IMR-90 (cell line): ENCODE measurements at regions not wholly inside any gene's neighbourhood (a gene's known extent, or its start where the extent isn't known, plus 50 kb on each side); places are given as distances from the start of the nearest gene placed in this dataset.

Source experiments
- ATAC-seq: fragments of 200-7000 bp; cut with Tn5 transposase; 2 replicates; pipeline ENCODE4 v1.9.1; 2020; ENCODE audit warnings: low read depth, mild to moderate bottlenecking, moderate library complexity
- BruUV-seq: library from RNA; stranded (reverse); fragments of 400-500 nt; replicated peaks from 2 replicates; lab custom pipeline; 2021; lab: Mats Ljungman, UMichigan
- CTCF ChIA-PET: fragments of 300-600 bp; formaldehyde crosslinking; extraction: SDS; loops from one replicate; lab custom pipeline; 2021; ENCODE audit warnings: antibody characterized with exemption; lab: Yijun Ruan, JAX
- POLR2A ChIA-PET: fragments of 300-600 bp; sonication (Branson Sonifier 250); formaldehyde crosslinking; loops from one replicate; lab custom pipeline; 2022; ENCODE audit warnings: antibody characterized with exemption; ENCODE audit not compliant: unreplicated experiment; lab: Charles Lee
- DNase-seq: peaks from one replicate; pipeline ENCODE4 v3.0.0; 2013
- H2AFZ ChIP-seq: replicated peaks from 2 replicates; pipeline ENCODE3; 2013; ENCODE audit warnings: low read length, mild to moderate bottlenecking; ENCODE audit not compliant: poor library complexity
- H2AK5ac ChIP-seq: 2 replicates; pipeline ENCODE4 v1.6.1; 2013; ENCODE audit warnings: low read depth, low read length, inconsistent platforms
- H2AK9ac ChIP-seq: replicated peaks from 2 replicates; pipeline ENCODE3; 2013; ENCODE audit warnings: mild to moderate bottlenecking, low read depth, low read length, moderate library complexity; ENCODE audit not compliant: poor library complexity
- H2BK120ac ChIP-seq: 2 replicates; pipeline ENCODE4 v1.6.1; 2013; ENCODE audit warnings: low read depth, low read length, inconsistent platforms
- H2BK15ac ChIP-seq: 3 replicates; pipeline ENCODE4 v1.6.1; 2013; ENCODE audit warnings: low read depth, low read length, inconsistent platforms
- H2BK20ac ChIP-seq: 2 replicates; pipeline ENCODE4 v1.6.1; 2013; ENCODE audit warnings: low read depth, mild to moderate bottlenecking, inconsistent platforms, low read length, moderate library complexity
- H2BK5ac ChIP-seq: 2 replicates; pipeline ENCODE4 v1.6.1; 2013; ENCODE audit warnings: mild to moderate bottlenecking, low read depth, low read length, inconsistent platforms; ENCODE audit not compliant: poor library complexity, severe bottlenecking
- H3K14ac ChIP-seq: replicated peaks from 2 replicates; pipeline ENCODE4 v1.6.1; 2013; ENCODE audit warnings: low read depth, low read length, inconsistent platforms
- H3K18ac ChIP-seq: 2 replicates; pipeline ENCODE4 v1.6.1; 2013; ENCODE audit warnings: low read depth, low read length, control low read depth
- H3K23ac ChIP-seq: 2 replicates; pipeline ENCODE4 v1.6.1; 2013; ENCODE audit warnings: low read depth, low read length, inconsistent platforms
- H3K27ac ChIP-seq: 2 replicates; pipeline ENCODE4 v1.5.1; 2013; ENCODE audit warnings: mild to moderate bottlenecking, control low read depth, low read length; ENCODE audit not compliant: insufficient read depth
- H3K27me3 ChIP-seq: 2 replicates; pipeline ENCODE4 v1.6.1; 2013; ENCODE audit warnings: low read length; ENCODE audit not compliant: control insufficient read depth, insufficient read depth
- H3K36me3 ChIP-seq: 2 replicates; pipeline ENCODE4 v1.6.1; 2013; ENCODE audit warnings: low read length, mixed read lengths; ENCODE audit not compliant: control insufficient read depth, insufficient read depth
- H3K4ac ChIP-seq: 2 replicates; pipeline ENCODE4 v1.6.1; 2013; ENCODE audit warnings: low read depth, low read length, inconsistent platforms
- H3K4me1 ChIP-seq: 2 replicates; pipeline ENCODE4 v1.6.1; 2013; ENCODE audit warnings: low read length, mixed read lengths; ENCODE audit not compliant: control insufficient read depth, insufficient read depth
- H3K4me2 ChIP-seq: 2 replicates; pipeline ENCODE4 v1.6.1; 2013; ENCODE audit warnings: low read depth, mild to moderate bottlenecking, control low read depth, low read length, moderate library complexity
- H3K4me3 ChIP-seq: 2 replicates; pipeline ENCODE4 v1.5.1; 2013; ENCODE audit warnings: low read depth, mild to moderate bottlenecking, control low read depth, low read length, moderate library complexity; ENCODE audit not compliant: insufficient read depth
- H3K56ac ChIP-seq: 2 replicates; pipeline ENCODE4 v1.6.1; 2013; ENCODE audit warnings: low read length, inconsistent platforms; ENCODE audit not compliant: insufficient read depth; ENCODE audit errors: extremely low read depth
- H3K79me1 ChIP-seq, 2 experiments: 2 replicates each; pipeline ENCODE4 v1.6.1; 2013; ENCODE audit warnings: low read length in 2 of 2, inconsistent platforms in 1 of 2, low read depth in 1 of 2
- H3K9ac ChIP-seq: 2 replicates; pipeline ENCODE4 v1.6.1; 2013; ENCODE audit warnings: low read depth, low read length, control low read depth
- H3K9me1 ChIP-seq: 2 replicates; pipeline ENCODE4 v1.6.1; 2013; ENCODE audit warnings: low read length, inconsistent platforms; ENCODE audit not compliant: insufficient read depth
- H3K9me3 ChIP-seq: 2 replicates; pipeline ENCODE4 v1.6.1; 2013; ENCODE audit warnings: low read length; ENCODE audit not compliant: control insufficient read depth, insufficient read depth
- H4K20me1 ChIP-seq: 2 replicates; pipeline ENCODE4 v1.6.1; 2013; ENCODE audit warnings: low read length, inconsistent platforms; ENCODE audit not compliant: insufficient read depth
- H4K5ac ChIP-seq: 2 replicates; pipeline ENCODE4 v1.6.1; 2013; ENCODE audit warnings: mild to moderate bottlenecking, low read depth, low read length, control low read depth
- H4K8ac ChIP-seq, 2 experiments: 2 replicates each; pipeline ENCODE4 v1.6.1; 2013; ENCODE audit warnings: low read depth in 2 of 2, low read length in 2 of 2, control low read depth in 1 of 2, inconsistent platforms in 1 of 2
- H4K91ac ChIP-seq: 2 replicates; pipeline ENCODE4 v1.6.1; 2013; ENCODE audit warnings: low read depth, low read length, inconsistent platforms; ENCODE audit not compliant: insufficient read depth
- BHLHE40 ChIP-seq: fragments of 150-350 bp; IDR thresholded peaks from 2 replicates; pipeline ENCODE4 v1.6.1; 2016; ENCODE audit warnings: mild to moderate bottlenecking, low read depth, low read length
- CHD1 ChIP-seq: IDR thresholded peaks from 2 replicates; pipeline ENCODE4 v1.6.1; 2012; ENCODE audit warnings: low read depth, low read length, improper control_type of control experiment
- CTCF ChIP-seq: conservative IDR thresholded peaks from 2 replicates; pipeline ENCODE4 v1.5.1; 2012; ENCODE audit warnings: mild to moderate bottlenecking, low read depth, low read length, improper control_type of control experiment
- ELK1 ChIP-seq: fragments of 150-350 bp; IDR thresholded peaks from 2 replicates; pipeline ENCODE4 v1.6.1; 2016; ENCODE audit warnings: low read depth, mild to moderate bottlenecking, low read length, moderate library complexity, borderline replicate concordance
- FOS ChIP-seq: fragments of 150-350 bp; IDR thresholded peaks from 2 replicates; pipeline ENCODE4 v1.6.1; 2016; ENCODE audit warnings: low read depth, low read length
- MAFK ChIP-seq: IDR thresholded peaks from 2 replicates; pipeline ENCODE4 v1.6.1; 2012; ENCODE audit warnings: low read depth, low read length, improper control_type of control experiment
- MAZ ChIP-seq: IDR thresholded peaks from 2 replicates; pipeline ENCODE4 v1.6.1; 2012; ENCODE audit warnings: low read depth, mild to moderate bottlenecking, low read length, improper control_type of control experiment, moderate library complexity, borderline replicate concordance
- MXI1 ChIP-seq: IDR thresholded peaks from 2 replicates; pipeline ENCODE4 v1.6.1; 2012; ENCODE audit warnings: low read depth, mild to moderate bottlenecking, low read length, moderate library complexity, borderline replicate concordance
- NFE2L2 ChIP-seq: fragments of 150-350 bp; IDR thresholded peaks from 2 replicates; pipeline ENCODE4 v1.6.1; 2016; ENCODE audit warnings: low read depth, mild to moderate bottlenecking, low read length
- POLR2A ChIP-seq: IDR thresholded peaks from 2 replicates; pipeline ENCODE4 v1.6.1; 2012; ENCODE audit warnings: mild to moderate bottlenecking, low read depth, low read length
- RAD21 ChIP-seq: IDR thresholded peaks from 2 replicates; pipeline ENCODE4 v1.6.1; 2012; ENCODE audit warnings: low read length, improper control_type of control experiment
- RCOR1 ChIP-seq: IDR thresholded peaks from 2 replicates; pipeline ENCODE4 v1.6.1; 2012; ENCODE audit warnings: mild to moderate bottlenecking, low read length, improper control_type of control experiment; ENCODE audit not compliant: insufficient replicate concordance
- RFX5 ChIP-seq: IDR thresholded peaks from 2 replicates; pipeline ENCODE4 v1.8.0; 2012; ENCODE audit warnings: low read depth, mild to moderate bottlenecking, low read length, moderate library complexity
- SMC3 ChIP-seq: fragments of 150-350 bp; IDR thresholded peaks from 2 replicates; pipeline ENCODE4 v1.6.1; 2016; ENCODE audit warnings: low read depth, mild to moderate bottlenecking, antibody characterized with exemption, low read length, moderate library complexity
- USF2 ChIP-seq: fragments of 150-350 bp; IDR thresholded peaks from 2 replicates; pipeline ENCODE4 v1.6.1; 2017; ENCODE audit warnings: mild to moderate bottlenecking, antibody characterized with exemption, low read length, low read depth
- WGBS, 2 experiments: methylation state at CpG; one replicate each; pipeline versions ENCODE4 v1.1.5 to v1.1.7; 2013; ENCODE audit warnings: missing lambda C conversion rate in 2 of 2; ENCODE audit not compliant: insufficient read length in 1 of 2; ENCODE audit errors: extremely low coverage in 2 of 2; 5-methylcytosine and 5-hydroxymethylcytosine counted together
- dilution Hi-C: fragments of 300-500 bp; cut with HindIII; formaldehyde crosslinking; loops from one replicate; pipeline ENCODE4 v1.14.3; 2018; ENCODE audit warnings: low sequenced_read_pairs; ENCODE audit not compliant: unreplicated experiment
- in situ Hi-C: fragments of 300-500 bp; cut with MboI; formaldehyde crosslinking; loops from 3 replicates; pipeline ENCODE4 v1.14.3; 2019; ENCODE audit warnings: low sequenced_read_pairs, inconsistent platforms, mixed read lengths
- intact Hi-C: fragments of 100-400 bp; cut with micrococcal nuclease; formaldehyde crosslinking; loops from 2 replicates; pipeline ENCODE4 v1.10.0; 2022

- dilution Hi-C loops = no loop called here
Observed at GRCh38 chr20:48056218-48056617, 270.9 kb upstream of the SULF2 start.

More at GRCh38 chr20:48056218-48056617, 270.9 kb upstream of the SULF2 start:
- H2BK15ac ChIP-seq = no peak overlapping the region
- no peak overlapping the region for H3K18ac ChIP-seq
- WGBS, 2 experiments = no CpG with 5 or more reads among the region's 2 CpGs
- no peak for ATAC-seq
- H3K56ac ChIP-seq = no peak overlapping the region
- BruUV-seq = no TSS peak
- CTCF ChIA-PET = no interaction called here
- no peak for DNase-seq
- H2AK5ac ChIP-seq = no peak overlapping the region
- no peaks in the 10 kb centered on the region for H3K9me1 ChIP-seq
- H2AK9ac ChIP-seq = no peak overlapping the region
- POLR2A ChIA-PET = no interaction called here
- H3K27ac ChIP-seq = no peak overlapping the region
- no peak overlapping the region for H3K4me3 ChIP-seq
- H3K4me1 ChIP-seq = no peaks in the 10 kb centered on the region; the same call in 1 of the 2 replicates
- intact Hi-C loops = no loop called here
- in situ Hi-C loops = no loop called here
- H3K4ac ChIP-seq = no peak overlapping the region
- no peak overlapping the region for H3K9ac ChIP-seq
- H3K23ac ChIP-seq = no peak overlapping the region
- H2AFZ ChIP-seq = no peak overlapping the region
- TF ChIP-seq MAZ (no peak), MAFK (no peak), MXI1 (no peak), RCOR1 (no peak), FOS (no peak), USF2 (no peak), BHLHE40 (no peak), RFX5 (no peak), ELK1 (no peak), RAD21 (no peak), POLR2A (no peak), NFE2L2 (no peak), CHD1 (no peak), SMC3 (no peak), CTCF (no peak)
- no peak overlapping the region for H2BK120ac ChIP-seq
- H3K4me2 ChIP-seq = no peak overlapping the region
- no peak overlapping the region for H4K8ac ChIP-seq
- no peak overlapping the region for H2BK20ac ChIP-seq
- no peak overlapping the region for H4K5ac ChIP-seq
- no peak overlapping the region for H3K14ac ChIP-seq
- no peak overlapping the region for H4K91ac ChIP-seq
- no peaks in the 10 kb centered on the region for H3K27me3 ChIP-seq
- H3K79me1 ChIP-seq = no peaks in the 10 kb centered on the region
- H2BK5ac ChIP-seq = no peak overlapping the region
- no peaks in the 10 kb centered on the region for H4K20me1 ChIP-seq
- peaks cover 15% of the 10 kb centered on the region for H3K9me3 ChIP-seq
- no peaks in the 10 kb centered on the region for H3K36me3 ChIP-seq
